ENCODE measurements at regions not wholly inside any gene's neighbourhood (a gene's known extent, or its start where the extent isn't known, plus 50 kb on each side); places are given as distances from the start of the nearest gene placed in this dataset.
"Not testable (repeated sequence)": the region's sequence is repeated elsewhere in the genome, so short reads cannot be mapped to it uniquely, and the experiment has no call there.

DNA sequence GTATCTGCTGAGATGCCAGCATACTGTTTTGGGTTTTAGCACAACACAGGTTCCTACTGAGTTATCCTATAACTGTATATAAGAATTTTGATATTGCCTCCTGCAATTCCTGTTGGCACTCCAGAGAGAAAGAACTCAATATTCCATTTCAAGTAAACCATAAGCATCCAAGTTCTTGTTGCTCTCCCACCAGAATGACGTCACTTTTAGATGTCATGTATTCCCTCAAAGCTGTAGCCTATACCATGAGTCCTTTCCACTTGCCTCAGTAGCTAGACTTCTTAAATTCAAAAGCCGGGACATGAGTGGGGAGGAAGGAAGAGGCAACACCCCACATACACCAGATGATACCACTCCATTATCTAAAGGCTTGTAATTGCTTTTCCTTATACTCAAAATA, 171.5 kb downstream of the ALDH8A1 start:
- no peak for DNase-seq

DNA sequence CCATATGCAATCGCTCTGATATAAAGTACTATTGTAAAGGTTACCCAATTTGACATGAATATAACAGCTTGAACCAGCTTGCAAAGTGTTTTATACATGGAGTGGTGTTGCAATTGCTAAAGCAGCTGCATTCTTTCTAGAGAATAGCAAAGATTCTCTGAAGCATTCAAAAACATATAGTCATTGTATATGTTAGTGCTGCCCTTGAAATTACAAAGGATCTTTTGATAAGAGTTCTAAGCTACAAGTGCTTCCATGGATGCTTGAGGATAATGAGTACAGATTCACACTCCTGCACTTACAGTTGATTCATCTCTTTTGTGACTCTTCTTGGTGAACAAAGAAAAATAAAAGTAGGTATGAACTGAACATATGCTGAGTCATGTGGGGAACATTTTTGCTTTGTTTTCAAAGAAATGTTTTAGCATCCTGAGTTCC, 175.7 kb downstream of the ALDH8A1 start:
- DNase-seq, result no peak

DNA sequence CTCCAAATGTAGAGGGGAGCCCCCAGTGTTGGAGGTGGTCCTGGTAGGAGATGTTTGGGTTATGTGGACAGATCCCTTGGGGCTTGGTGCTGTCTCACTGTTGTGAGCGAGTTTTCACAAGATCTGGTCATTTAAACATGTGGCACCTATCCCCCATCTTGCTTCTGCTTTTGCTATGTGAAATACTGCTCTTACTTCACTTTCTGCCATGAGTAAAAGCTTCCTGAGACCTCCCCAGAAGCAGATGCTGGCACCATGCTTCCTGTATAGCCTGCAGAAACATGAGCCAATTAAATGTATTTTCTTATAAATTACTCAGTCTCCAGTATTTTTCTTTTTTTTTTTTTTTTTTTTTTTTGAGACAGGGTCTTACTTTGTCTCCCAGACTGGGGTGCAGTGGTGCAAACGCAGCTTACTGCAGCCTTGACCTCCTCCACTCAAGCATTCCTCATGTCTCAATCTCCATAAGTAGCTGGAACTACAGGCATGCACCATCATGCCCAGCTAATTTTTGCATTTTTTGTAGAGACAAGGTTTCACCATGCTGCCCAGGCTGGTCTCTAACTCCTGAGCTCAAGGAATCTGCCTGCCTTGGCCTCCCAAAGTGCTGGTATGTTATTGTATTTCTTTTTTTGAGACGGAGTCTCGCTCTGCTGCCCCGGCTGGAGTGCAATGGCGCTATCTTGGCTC, 177.1 kb downstream of the ALDH8A1 start:
- DNase-seq, result no peak

DNA sequence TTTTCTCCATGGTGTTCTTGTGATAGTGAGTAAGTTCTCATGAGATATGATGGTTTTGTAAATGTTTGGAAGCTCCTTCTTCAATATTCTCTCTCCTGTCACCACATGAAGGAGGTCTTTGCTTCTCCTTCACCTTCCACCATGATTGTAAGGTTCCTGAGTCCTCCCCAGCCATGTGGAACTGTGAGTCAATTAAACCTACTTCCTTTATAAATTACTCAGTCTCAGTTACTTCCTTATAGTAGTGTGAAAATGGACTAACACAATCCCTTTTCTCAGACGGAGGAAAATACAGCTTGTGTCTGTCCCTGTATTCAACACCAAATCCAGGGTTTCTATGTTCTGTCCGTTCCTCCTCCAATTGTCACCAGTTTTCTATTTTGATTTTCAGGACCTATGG, 181.0 kb downstream of the ALDH8A1 start:
- DNase-seq, result no peak

DNA sequence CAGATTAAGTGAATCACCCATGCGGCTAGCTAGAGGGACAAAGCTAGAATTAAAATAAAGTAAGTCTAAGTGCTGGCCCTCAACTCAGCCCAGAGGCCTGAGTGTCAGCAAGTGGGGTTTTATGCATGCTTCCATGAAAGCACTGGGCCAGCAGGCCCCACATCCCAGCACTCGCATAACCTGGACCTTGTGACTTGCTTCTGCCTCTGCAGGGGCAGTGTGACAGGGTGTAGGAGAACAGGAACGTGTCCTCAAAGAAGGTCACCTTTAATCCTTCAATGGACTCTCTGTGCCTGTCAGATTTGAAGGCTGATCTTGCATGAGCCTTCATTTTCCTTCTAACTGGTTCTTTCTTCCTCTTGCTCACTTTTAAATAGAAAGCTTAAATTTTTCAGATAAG, 183.4 kb downstream of the ALDH8A1 start:
- no peak for DNase-seq

DNA sequence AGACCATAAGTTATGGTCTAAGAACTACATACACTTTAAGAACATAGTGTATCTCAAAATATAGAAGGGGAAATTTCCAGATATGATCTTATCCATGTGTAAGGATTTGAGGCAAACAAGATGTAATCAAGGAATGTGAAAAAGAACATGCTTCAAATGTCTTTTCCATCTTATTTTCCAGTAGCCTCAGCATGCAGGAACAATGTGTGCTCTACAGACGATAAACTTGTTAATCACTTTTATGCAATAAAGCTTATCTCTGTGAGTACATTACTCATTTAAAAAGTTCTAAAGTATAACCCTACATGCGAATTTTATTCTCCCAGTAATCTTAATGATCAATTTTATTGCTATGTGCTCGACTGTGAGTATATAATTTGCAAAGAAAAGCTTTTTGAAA, 185.2 kb downstream of the ALDH8A1 start:
- DNase-seq, result no peak

DNA sequence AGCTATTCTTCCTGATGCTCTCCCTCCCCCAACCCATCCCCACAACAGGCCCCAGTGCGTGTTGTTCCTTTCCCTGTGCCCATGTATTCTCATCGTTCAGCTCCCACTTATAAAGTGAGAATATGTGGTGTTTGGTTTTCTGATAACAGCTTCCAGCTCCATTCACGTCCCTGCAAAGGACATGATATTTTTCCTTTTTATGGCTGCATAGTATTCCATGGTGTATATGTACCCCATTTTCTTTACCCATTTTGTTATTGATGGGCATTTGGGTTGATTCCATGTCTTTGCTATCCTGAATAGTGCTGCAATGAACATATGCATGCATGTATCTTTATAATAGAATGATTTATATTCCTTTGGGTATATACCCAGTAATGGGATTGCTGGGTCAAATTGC, 186.3 kb downstream of the ALDH8A1 start:
- not testable (repeated sequence) for DNase-seq

DNA sequence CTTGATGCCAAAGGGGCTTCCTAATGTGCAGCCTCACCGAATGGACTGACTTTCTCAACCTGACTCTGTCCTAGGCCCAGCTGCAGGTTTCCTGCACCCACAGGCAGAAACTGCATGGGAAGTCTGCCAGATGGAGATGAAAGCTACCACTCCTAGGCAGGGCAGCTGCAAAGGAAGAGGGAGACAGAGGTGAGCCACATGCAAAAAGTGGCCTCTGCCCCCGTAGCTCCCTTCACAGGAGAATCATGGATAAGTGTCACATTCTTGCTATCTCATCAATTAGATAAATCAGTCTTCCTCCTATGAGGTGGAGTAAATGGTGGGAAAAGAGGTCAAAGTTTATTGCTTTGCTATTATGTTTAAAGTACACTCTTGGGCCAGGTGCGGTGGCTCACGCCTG, 191.3 kb downstream of the ALDH8A1 start:
- DNase-seq, result no peak

DNA sequence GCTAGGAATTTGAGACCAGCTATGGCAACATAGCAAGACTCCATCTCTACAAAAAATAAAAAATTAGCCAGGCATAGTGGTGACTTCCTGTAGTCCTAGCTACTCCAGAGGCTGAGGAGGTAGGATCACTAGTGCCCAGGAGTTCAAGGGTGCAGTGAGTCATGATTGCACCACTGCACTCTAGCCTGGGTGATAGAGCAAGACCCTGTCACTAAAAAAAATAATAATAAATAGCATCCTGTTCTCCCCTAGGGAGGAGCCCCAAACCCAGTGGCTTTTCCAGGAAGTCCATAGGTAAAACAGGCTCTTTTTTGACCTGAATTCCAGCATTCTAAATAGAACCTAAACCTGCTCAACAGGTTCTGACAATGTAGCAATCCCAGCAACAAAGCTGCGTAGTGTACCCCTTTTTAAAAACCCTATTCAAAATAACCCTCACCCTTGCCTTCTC, 192.0 kb downstream of the ALDH8A1 start:
- DNase-seq, result no peak

DNA sequence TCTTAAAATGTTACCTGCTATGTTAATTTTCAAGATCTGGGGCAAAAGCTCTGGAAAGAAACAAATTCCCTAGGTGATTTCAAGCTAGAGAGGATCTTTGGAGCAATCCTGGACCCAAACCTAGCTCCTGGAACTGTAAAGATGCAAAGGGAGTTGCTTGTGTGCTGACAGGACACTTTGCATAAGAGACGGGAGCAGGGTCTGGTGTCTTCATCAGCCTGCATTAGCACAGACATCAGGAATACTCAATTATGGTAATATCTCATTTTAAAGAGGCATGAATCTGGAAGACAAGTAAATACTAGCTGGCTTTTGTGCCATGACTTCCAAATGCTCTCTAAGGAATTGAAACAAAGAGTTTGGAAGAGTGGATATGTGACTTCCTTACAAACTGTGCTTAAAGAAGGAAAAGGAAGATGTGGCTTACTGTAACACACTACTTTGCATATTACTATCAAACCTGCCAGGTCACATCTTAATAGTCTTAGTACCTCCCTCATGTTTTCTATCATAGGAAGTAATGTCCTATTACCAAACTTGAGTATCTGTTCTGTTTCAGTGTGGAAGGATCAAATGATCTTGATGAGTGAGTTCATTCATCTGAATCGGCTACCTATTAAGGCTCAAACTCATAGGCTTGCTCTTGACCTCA, 193.4 kb downstream of the ALDH8A1 start:
- no peak for DNase-seq

DNA sequence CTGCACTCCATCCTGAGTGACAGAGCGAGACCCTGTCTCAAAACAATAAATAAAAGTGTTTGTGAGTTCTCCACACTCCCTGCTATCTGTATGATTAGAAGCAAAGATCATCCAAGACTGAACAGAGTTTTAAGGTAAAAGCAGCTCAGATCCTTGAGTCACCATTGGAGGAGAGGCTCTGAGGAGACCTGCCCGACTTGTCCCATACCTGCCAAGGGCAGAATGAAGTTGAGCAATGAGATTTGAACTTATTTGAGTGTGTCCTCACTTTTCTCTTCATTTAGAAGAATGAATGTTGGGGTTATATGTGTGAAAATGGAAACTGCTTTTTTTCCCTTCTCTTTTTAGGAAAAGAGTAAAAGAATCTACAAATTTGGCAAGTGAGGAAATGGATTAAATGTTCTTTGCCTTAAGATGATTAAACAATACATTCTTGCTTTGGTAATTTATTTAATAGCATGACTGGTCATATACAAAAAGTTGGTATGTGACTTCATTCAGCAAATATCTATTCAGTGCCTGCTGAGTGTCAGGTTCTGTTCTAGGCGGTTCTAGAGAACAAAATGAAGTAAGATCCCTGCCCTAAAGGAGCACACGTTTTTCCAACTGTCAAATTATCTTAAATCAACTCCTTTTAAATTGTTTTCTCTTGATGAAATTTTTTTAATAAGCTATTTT, 195.7 kb downstream of the ALDH8A1 start:
- no peak for DNase-seq

DNA sequence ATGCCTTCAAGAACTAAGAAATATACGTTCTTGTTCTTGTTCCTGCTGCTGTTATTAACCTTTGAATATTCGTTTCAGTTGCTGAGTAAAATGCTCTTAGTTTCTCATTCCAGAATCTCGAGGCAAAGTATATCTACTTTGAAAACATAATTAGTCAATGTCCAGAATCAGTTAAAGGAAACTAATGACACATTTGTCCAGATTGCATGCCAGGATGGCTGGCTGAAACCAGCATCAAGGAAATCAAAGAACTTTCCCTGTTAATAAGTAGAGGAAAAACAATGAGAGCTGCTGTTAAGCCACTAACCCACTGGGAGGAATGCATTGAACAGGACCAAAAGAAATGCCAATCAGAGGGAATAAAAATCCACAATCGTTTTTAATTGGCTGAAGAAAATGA, 196.9 kb downstream of the ALDH8A1 start:
- no peak for DNase-seq

DNA sequence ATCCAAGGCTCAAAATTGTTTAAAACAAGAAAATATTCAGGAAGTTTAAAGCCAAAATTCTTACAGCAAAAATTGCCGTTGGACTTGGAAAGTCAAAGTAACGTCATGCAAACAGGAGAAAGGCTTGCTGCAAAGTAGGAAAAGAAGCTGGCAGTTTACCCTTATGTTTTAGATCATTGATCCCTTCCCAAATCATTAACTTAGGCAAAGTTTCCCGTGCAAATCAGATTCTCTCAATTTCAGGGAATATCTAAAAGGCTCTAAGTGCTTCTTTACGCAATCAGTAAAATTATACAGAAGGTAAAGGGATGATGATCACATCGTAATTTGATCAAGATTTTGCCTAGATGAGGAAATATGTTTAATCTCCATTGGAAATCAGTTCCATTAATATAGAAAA, 197.5 kb downstream of the ALDH8A1 start:
- no peak for DNase-seq

DNA sequence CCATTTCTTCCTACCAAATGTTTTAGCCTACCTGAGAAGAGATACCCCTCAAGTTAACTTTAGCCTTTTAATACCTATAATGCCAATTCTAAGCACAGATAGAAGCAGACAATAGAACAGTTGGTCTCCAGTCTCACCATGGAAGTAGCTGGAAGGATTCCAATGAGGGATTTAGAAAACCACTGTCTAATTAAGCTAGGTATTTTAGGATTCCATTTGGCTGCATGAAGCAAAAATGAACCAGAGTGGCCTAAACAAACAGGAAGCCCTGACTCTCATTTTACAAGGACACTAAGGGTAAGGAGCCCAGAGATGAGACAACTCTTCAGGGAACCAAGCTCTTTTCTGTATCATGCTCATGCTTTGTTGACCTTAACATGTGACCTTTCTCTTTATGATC, 199.2 kb downstream of the ALDH8A1 start:
- DNase-seq, result no peak

DNA sequence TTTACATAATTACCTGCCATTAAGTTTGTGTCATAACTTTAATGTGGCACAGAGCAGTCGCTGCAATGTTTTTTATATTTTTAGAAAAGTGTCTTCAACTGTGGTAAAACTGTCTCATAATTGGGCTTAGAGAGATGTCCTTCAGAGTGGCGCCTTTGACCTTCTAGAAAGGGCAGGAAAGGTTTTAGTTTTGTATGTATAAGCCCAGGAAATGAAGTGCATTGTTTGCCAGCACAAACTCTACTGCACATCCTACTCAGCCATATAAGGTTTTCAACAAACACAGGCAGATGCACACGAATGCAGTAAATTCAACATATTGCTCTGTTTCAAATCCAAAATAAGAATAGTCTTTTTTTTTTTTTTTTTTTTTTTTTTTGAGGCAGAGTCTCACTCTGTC, 201.4 kb downstream of the ALDH8A1 start:
- DNase-seq, result no peak

DNA sequence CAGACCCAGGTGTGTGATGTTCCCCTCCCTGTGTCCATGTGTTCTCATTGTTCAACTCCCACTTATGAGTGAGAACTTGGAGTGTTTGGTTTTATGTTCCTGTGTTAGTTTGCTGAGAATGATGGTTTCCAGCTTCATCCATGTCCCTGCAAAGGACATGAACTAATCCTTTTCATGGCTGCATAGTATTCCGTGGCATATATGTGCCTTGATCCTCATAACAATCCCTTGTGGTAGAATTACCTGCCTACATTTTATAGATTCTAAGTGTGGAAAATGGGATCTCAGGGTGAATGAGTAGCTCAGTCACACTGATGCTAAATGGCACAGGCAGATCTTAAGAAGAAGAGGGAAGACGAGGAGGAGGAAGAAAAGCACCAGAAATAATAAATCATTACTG, 202.7 kb downstream of the ALDH8A1 start:
- DNase-seq, result not testable (repeated sequence)

DNA sequence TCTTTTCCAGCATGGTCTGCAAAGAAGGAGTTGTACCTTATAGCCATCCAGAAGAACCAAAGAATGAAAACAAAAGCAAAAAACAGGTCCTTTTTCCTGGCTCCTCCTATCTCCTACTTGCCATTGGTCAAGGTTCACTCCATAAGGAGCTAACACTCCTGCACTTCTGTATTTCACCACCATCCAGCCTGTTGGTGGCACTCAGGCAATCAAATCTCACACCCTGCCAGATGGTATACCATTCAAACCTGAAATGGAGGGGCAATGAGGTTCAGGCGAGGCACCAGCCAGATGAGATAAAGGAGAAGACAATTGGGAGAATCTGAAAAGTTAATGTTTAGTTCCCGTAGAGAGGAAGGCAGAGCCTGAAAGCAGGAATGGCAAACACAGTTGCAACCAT, 203.8 kb downstream of the ALDH8A1 start:
- DNase-seq, result no peak

DNA sequence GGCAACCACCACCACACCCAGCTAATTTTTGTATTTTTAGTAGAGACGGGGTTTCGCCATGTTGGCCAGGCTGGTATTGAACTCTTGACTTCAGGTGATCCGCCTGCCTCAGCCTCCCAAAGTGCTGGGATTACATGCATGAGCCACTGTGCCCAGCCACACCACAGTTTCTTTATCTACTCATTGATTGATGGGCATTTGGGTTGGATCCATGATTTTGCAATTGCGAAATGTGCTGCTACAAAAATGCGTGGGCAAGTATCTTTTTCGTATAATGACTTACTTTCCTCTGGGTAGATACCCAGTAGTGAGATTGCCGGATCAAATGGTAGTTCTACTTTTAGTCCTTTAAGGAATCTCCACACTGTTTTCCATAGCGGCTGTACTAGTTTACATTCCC, 204.7 kb downstream of the ALDH8A1 start:
- not testable (repeated sequence) for DNase-seq

DNA sequence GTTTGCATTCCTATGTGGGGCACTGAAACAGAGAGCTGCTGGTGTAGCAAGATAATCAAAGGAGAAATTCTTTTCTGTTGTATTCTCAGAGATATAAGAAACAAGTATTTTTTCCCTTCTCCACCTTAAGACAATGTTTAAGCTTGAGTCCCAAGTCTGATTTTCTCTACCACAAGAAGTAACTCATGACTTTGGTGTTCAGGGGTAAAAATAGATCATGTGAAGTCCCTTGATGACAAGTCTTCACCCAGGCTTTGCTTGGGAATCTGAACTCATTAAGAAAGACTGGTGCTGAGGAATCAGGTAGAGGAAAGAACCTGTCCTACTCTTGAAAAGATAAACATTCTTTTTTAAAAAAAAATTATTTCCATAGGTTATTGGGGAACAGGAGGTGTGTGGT, 205.6 kb downstream of the ALDH8A1 start:
- DNase-seq, result no peak

DNA sequence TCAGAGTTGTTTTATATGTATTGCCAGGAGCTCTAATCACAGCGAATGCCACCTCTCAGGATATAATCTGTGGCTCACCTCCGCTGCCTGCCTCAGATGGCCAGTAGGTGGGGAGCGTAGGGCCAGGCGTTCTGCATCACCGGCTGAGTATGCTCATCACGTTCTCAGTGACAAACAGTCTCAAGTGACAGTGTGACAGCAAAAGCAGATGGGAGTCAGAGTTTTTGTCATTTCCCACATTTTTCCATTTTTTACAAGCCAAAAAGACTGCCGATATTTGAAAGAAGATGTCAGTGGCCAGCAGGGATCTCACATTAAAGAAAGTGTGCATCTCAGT, 208.7 kb downstream of the ALDH8A1 start:
- no peak for DNase-seq

DNA sequence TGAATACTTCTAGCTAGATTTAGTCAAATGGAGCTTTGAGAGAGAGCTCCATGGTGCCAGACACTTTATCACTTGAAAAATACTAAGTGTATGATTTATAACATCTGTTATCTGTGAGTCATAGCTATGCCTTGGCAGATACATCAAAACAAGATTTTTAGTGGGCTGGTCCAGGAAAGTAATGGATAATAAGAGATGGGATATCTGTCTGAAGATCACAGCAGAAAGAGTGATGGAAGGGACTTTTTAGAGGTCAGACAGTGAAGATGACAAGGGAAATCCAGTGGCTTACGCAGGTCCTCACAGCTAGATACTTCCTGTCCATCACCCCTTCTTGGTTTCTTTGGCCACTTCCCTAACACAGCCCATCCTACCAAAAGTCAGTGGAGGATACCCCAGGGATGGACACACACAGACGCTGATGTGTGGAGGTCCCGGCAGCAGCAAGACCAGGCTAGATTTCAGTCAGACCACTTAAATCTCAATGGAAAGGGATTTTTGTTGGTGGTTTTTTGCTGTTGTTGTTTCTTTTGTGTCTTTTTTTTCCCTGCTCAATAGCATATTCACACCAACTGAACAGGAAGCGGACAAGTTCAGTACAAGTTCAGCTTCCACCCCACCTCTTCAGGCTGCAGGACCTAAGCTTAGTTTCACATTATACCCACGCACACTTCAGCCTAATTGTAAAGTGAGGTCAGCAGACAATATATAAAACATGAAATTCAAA, 209.3 kb downstream of the ALDH8A1 start:
- no peak for DNase-seq

DNA sequence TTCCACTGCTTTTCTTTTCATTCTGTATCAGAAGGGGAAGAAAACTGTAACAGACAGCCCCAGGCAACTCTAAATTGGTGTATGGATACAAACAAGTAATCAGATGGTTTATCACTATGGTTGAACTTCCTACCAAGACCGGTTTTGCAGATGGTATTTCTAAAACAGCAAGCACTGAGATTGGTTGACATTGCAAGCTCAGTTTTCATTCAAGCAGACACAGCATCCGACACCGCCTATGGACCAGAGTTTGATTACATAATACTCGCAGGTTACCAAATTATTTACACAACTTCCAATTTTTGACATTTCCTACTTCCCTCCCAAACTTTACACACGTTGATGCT, 209.9 kb downstream of the ALDH8A1 start:
- DNase-seq, result no peak

DNA sequence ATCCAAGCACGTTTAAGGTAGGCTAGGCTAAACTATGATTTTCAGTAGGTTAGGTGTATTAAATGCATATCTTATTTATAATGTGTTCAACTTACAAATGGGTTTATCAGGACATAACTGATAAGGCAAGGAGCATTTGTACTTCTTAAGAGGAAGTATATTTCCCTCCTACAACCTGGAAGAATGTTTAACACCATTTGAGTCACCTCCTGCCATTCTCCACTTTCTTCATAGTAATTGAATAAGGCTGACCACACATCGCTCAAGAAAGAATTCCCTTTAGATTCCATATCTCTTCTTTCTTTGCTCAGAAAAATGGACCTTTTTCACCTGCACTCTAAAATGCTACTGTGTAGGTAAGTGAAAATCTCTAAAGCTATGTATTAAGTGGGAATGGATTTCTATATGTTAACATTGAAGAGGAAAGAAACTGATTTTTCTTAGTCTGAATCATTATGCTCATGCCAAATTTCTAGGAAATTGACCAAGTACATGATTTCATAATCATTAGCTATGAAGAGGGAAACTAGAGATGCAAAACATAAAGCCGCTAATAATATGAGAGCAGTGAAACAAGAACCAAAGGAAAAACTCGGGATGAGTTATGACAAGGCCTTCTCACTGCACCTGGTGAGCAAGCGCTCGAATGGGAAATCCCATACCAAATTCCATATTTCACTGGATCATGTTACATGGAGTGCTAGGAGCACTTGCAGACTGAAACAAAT, 210.4 kb downstream of the ALDH8A1 start:
- DNase-seq, result no peak

All from CD4-positive, alpha-beta T cell treated with Interleukin-17A for 4 hours (primary cell).